Hematopoietic multipotent progenitor cell treated with erythropoietin and hydrocortisone succinate and interleukin-3 and kit ligand, for 6 days (in vitro differentiated cells): ENCODE measurements at regions not wholly inside any gene's neighbourhood (a gene's known extent, or its start where the extent isn't known, plus 50 kb on each side); places are given as distances from the start of the nearest gene placed in this dataset.
"Not testable (repeated sequence)": the region's sequence is repeated elsewhere in the genome, so short reads cannot be mapped to it uniquely, and the experiment has no call there.

ENCODE experiments used
- DNase-seq: peaks from one replicate; pipeline ENCODE4 v3.0.0-alpha.2; 2015

DNA sequence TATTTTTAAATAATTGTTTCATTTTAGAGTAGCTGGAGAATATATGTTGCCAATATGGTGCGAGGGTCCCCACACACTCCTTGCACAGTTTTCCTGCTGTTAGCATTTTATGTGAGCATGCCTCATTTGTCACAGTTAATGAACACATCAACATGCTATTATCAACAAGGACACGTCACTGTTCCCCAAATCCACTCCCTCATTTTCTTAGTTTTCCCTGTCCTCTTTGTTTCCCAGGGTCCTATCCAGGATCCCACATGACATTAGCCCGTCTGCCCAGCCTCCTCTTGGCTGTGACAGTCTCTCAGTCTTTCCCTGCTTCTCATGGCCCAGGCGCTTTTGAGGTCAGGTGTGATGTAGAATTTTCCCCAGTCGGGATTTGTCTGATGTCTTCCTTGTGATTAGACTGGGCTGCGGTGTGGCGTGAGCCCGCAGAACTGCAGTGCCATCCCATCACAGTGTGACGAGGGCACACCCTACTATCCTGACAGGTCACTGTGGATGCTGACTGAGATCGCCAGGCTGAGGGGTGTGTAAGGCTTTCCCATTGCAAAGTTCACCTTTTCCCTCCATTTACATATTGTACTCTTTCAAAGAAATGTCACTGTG is 450.6 kb upstream of the B3GAT1 start:
- DNase-seq: no peak

DNA sequence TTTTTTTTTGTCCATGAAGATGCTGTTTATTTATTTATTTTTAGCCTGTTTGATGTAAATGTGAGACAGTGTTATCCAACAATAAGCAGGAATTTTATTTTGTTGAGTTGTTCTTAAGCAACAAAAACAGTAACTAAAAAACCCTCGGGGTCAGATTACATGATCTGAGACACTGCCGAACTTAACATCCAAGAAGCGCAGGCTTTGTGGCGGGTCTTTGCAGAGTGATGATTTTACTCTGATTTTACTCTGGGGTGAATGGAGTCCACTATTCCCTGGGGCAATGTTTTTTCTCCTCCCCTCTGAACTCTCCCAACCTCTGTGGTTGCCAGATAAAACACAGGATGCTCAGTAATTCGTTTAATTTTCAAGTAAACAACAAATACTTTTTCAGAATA is 450.1 kb upstream of the B3GAT1 start:
- no peak for DNase-seq

DNA sequence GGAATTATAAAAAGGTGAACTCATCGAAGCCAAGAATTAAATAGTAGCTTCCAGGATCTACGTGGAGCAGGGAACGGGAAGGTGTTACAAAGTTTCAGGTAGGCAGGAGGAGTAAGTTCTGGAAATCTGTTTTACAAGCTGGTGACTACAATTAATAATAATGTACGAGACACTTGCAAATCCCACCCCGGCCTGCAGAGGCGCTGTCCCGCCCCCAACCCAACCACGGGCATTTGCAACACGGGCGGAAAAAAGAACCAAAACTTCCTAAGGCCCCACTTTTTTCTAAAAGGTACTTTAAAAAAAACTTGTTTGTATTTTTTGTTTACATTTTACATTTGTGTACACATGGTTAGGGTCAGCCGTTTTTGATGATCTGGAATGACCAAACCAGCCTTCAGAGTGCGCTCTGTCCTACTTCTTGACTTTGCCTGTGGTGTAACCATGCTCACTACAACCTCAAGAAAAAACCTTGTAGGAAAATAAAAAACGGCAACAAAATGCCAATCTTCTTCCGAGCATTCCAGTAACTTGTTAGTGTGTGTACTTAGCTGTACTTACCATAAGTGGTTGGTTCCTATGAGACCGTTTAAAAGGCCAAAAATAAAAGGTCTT is 449.6 kb upstream of the B3GAT1 start:
- DNase-seq: no peak

DNA sequence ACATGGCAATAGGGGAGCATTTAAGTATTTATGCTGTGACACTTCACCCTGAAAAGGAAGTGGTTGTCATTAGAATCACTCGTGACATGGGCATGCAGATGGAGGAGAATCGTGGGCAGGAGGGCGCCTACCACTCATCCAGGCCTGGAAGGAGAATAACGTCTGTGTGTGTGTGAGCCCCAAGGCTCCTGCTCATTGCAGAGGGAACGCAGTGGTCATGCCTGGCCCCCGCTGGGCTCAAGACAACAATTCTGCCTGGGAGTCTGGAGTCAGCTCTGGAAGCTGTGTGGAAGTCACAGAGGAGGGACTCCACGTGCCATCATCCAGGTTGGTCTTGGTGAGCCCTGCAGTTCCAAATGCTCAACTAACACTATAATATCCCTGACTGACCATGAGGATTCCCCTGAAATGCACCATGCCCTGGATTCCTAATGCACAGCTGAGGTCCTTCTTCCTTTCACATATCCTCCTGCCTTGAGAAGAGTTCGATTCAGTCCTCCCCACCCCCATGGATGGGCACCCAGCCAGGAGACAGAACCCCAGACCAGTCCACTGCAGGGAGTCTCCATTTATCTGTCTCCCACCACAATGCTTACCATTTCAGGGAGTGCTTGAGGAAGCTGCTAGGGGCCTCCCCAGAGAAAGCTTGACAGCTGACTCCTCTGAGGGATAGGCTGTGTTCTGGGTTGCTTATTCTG is 446.9 kb upstream of the B3GAT1 start:
- no peak for DNase-seq

DNA sequence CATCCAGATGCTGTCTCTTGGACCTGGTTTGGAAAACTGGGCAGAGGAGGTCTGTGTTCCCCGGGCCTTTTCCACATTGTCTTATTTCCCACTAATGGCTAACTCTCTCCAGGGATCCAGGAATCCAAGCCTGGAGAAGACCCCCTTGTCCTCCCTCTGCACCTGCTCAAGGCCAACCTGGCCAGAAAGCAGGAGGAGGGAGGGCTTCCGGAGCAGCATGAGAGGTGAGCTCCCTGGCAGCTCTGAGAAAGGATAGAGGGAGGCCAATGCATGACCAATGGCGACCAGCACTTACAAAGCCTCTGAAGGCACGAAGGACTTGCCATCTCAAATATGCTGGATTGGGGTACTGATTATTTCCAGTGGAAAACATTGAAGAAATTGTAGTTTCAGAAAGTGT is 445.0 kb upstream of the B3GAT1 start:
- no peak for DNase-seq

DNA sequence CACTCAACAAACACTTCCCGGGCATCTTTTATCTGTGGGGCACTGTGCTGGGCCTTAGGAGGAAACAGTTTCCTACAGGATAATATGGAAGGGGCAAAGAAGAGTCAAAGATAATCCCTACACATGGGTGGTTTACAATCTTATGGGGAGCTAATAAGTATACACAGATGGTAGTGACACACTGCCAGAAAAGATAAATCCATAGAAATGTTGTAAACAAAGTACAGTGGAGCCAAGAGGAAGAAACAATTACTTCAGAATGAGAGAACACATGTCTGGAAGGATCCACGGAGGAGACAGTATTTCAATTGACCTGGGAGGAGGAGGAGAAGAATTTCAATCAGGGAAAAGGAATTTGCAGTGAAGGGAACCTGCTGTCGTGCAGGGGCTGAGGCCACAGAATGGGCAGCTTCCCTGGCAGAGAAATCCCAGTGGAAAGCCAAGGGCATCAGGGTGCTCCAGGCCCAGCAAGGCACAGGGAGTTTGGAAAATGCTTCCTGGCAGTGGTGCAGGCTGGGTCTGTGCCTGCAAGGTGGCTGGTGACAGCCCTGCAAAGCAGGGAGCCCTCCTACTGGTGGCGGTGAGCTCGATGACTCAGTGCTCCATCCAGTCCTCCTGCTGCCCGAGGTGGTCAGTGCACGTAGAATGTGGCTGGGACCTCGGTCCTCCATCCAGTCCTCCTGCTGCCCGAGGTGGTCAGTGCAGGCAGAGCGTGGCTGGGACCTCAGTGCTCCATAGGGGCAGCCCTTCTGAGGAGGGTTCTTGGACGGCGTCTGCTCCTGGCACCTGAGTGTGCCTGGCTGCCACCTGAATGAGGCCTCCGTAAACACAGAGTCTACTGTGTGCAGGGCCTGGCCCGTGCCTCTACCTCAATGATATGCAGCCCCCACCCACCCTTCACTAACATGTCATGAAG is 444.3 kb upstream of the B3GAT1 start:
- DNase-seq: no peak

DNA sequence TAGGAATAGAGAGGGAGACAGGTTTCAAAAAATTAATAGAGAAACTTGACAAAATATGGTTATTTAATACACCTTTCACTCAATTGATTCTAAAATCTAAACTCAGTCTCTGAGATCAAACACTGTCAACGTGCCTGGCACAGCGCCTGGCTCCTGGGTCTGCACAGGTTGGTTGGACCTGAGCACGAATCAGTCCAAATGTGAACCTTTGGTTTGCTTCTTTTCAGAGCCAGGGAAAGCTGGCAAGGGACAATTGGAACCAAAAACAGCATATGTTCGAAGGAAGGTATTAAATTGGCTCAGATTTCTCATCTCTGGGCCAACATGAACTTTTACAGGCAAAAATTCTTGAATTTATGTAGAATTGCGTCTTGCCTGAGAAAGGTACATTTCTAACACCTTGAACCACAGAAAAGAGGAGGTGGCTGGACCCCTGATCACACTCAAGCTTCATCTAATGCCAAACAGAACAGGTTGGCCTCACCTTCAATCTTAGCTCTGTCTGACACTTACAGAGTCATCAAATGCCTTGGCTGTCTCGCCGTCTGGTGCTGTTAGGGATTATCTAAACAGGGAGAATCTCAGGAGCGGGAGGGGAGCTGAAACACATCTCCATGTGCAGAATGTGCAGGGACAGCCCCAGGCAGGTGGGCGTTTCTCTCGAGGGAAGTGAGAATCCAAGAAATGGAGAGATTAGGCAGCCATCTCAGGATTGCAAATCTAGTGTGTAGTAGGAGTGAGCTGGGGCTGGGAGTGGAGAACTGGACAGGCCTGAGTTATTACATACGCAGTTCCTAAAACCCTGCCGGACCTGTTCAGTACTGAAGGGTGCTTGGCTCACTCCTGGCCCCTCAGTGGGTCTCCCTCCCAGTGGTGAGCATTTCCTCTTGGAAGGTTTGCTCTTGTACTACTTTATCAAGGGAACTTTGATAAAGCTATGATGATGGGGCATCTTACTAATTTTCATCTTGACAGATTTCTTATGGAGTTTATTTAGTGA is 442.2 kb upstream of the B3GAT1 start:
- DNase-seq: no peak

DNA sequence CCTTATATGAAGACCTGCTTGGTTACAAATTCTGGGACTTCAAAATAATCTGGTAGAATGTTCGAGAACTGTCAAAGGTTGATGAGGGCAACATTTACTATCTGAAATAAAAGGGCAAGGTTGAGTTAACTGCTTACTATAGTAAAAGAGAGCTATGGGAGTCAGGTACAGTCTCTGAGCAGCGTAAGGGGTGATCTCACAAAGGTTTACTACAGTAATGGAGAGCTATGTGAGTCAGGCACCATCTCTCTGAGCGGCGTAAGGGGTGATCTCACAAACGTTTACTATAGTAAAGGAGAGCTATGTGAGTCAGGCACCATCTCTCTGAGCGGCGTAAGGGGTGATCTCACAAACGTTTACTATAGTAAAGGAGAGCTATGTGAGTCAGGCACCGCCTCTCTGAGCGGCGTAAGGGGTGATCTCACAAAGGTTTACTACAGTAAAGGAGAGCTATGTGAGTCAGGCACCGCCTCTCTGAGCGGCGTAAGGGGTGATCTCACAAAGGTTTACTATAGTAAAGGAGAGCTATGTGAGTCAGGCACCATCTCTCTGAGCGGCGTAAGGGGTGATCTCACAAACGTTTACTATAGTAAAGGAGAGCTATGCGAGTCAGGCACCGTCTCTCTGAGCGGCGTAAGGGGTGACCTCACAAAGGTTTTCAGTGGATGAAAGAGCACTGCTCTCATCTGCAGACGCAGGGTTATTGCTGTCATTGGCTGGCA is 439.6 kb upstream of the B3GAT1 start:
- not testable (repeated sequence) for DNase-seq

DNA sequence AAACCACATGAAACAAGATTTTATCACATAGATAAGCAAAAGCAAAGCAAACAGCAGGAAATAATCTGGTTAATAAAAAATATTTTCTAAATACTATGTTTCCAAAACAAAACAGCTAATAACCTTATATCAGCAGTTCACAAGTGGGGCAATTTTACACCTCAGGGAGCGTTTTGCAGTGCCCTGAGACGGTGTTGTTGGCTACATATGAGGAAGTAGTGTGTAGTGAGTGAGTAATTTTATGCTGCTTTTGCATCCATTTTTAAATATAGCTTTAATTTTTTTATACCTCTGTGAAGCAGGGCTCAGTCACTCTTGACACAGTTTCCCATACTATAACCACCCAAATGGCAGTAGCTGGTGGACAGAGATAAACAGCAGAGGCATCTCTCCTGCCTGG is 438.5 kb upstream of the B3GAT1 start:
- DNase-seq: no peak

DNA sequence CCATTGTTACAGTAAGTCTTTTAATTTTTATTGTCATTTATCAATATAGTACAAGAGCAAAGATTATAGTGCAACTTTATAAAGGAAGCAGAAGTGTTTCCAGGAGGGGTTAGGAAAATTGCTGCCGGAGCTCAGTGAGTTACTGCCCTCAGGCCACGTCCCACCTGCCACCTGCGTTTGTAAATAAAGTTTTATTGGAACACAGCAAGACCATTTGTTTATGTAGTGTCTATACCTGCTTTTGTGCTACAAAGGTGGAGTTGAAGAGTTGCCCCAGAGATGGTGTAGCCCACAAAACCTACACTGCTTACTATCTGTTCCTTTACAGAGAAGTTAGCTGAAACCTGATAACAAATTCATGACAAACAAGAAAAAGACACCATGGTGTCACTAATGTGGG is 437.8 kb upstream of the B3GAT1 start:
- no peak for DNase-seq

DNA sequence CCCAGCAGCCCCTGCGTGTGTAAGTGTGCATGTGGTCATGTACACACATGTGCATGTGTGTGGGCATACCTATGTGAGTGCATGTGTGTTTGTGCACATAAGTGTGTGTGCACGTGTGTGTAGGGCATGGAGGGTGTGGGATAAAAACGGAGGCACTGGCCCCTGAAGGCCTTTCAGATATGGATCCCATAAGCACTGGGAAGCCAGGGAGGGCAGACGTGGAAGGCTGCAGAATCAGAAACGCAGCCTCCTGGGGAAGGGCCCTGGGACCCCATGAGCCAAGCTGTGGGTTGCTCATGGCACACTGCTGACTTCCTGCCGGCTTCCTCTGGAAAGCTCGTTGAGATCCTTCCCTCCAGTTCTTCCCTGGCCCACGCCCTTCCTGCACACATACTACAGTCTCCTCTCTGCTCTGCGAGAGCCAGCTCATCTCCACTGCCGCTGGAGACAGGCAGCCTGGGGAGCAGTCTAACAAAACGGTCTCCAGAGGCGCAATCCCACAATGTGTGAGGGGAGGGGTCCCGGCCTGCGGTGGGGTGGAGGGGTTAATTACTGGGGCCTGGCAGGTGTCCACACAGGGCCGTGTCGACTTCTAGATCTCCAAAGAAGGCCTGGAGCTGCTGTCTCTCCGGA is 435.2 kb upstream of the B3GAT1 start:
- no peak for DNase-seq

DNA sequence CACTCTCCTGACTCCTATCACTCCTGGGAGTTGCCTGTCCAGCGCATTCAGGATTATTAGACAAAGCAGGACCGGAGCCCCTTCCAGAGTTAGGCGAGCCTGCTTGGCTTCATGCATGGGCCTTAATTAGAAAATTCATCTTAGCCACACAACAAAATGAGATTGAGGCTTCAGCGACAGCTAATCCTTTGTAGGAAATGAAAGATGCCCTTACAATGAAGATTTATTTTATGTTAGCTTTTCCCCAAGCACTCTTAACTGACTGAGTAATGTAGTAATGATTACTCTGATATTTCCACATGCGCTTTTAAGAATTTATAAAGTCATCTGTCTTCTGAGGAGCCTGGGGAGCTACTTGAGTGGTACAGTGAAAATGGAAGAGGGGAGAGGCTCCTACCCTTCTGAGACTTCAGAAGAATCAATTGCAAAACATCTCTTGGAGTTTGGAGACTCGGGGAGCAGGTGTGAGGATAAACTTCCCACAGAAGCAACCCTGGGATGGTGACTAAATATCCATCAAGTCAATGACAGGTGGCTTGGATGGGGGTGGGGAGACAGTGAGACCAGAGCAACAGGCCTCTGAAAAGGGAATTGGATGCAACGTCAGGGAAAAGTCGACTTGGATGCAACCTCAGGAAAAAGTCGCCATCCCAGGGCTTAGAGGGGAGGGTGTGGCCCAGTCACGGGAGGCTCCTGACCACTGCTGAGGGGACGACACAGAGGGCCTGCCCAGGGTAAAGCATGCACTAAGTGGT is 434.5 kb upstream of the B3GAT1 start:
- DNase-seq: no peak

DNA sequence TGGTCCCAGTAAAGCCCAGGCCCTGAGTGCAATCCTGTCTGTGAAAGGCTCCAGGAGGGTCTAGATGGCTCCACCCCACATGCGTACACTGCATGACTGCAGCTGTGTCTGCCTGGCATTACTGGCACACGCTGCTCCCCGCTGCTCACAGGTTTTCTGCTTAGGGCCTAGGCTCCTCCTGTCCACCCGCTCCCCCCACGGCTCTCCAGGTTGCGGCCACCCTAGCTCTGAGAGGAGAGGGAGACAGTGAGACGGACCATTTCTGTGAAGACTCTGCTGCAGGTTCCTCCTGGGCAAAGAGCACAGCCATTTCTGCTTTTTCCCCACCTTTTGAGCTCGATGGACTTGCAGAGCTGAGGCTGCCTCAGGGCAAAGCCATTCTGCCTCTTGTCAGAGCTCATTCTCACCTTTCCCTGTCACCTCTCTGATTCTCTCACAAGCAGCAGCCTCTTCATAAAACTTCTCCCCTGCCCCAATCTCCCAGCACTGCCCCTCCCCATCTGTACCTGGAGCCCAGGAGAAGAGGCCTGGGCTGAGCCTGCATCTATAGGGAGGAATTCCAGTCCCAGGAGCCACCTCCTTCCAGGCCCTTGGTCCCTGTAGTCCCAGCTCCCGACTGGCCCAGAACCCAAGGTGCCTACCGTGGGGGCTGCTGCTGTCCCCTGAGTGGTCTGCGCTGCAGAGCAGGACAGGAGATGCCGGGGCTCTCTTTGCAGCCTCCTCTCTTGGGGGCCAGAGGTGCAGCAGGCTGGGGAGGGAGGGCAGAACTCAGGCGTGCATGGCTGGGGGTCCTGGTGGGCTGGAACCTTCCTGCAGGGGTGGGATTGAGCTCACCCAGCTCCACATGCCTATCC is 433.7 kb upstream of the B3GAT1 start:
- DNase-seq: no peak

DNA sequence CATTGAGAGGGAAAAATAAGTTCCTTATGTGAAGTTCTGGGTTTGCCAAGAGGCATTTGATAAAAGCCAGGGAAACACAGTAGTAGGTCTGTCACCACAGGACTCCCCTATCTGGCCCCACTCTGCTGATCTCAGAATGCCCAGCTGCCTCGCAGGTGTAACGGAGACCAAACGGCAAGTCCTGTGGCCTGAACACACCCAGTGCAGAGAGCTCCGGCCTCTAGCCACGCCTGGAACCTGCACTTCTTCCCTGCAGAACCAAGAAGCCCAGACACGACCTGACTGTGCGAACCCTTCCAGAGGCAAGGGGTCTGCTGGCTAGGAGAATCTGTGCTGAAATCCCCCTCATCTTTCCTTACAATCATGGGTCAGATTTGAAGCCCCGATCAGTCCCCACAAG is 432.8 kb upstream of the B3GAT1 start:
- no peak for DNase-seq

DNA sequence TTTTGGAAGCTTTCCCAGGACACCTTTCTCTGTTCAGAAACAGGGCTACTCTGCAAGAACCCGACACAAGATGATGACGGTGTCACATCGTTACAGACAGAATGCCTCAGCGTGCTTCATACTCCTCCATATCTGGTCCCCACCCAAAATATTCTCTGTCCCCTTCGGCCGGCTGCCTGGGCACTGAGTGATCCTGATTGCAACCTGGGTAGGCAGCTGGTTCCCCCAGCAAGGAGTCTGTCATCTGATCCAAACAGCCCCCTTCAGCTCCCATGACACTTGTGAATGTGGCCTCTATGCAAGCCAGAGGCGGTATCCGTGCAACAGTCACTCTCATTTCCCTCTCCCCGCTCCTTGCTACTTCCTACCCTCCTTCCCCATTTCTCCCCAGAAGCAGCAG is 431.7 kb upstream of the B3GAT1 start:
- DNase-seq: no peak

DNA sequence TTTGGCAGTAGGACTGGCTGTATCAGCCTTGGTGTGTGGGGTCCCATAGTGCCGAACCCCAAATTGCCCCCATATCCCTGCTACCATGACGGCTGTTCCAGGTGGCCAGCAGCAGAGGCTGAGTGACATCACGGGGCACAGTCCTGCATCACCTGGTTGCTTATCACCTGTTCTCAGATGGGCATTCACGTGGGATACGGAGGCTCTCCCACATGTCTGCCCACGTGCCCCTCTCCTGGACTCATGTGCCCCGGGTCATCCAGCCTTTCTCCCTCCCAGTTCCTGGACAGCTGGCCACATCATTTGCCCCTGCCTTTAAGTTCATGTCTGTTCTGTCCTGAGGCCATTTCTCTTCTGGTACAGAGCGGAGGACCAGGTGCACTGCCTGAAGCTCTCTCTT is 431.0 kb upstream of the B3GAT1 start:
- no peak for DNase-seq

DNA sequence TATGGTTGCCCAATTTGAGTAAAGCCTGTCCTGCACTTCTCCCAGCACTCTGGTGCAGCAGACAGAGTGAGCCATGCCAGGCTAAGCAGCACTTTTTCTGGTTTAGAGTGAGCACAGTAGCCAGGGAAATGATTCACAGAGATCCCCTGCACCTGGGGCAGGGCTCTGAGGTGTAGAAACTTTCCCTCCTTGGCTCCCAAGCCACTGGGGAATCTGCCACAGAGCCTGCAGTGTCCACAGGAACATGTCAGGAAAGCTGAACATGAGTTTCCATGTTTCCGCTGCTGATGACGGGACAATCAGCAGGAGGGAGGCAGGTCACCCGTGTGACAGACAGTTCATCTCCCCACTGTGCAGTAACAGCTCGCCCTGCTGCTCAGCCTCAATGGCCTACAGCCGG is 429.9 kb upstream of the B3GAT1 start:
- no peak for DNase-seq

DNA sequence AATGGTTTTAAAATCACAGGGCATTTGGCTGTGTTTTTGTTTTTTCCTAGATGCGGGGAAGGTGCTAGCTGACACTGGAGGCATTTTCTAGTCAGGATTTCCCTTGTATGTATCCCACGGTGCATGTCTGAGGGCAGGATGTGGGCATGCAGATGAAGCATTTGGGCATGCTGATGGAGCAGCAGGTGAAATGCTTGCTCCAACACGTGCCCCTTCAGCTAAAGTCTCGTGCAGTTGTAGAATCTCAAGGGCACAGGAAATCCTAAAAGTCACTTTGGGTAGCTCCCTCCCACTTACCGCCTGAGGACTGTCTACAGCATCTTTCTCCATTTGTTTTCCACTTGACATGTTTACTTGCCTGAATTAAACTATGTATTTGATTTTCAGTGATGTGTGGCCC is 429.4 kb upstream of the B3GAT1 start:
- DNase-seq: no peak

DNA sequence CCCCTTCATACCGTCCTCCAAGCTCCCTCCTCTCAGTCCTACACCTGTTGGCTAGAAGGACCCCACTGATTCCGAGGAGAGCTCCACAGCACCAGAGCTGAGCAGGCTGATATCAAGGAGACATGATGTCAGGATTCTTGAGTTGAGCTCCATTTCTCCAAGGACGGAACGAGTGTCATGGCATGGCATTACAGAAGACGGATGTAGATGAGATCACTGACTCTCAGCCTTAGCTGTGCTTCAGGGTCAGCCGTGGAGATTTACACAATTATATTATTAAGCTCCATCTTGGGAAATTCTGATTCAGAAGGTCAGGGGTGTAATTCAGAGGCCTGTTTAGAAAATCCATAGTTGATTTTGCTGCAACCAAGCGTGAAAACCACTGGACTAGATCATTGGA is 428.9 kb upstream of the B3GAT1 start:
- no peak for DNase-seq
